Activated naive CD4-positive, alpha-beta T cell treated with anti-CD3 and anti-CD28 coated beads, Interleukin-2, amount 10 ng/mL, durations not matched to agents 7 days and 5 days (primary cell): ENCODE measurements at regions not wholly inside any gene's neighbourhood (a gene's known extent, or its start where the extent isn't known, plus 50 kb on each side); places are given as distances from the start of the nearest gene placed in this dataset.

Experiments used
- CTCF ChIA-PET: fragments of 350-600 bp; sonication (Branson Sonifier 250); formaldehyde crosslinking; loops from one replicate; lab custom pipeline; 2021; ENCODE audit warnings: antibody characterized with exemption; lab: Charles Lee
- DNase-seq: peaks from one replicate; pipeline ENCODE4 v3.0.0-alpha.2; 2020
- H3K27ac Mint-ChIP-seq: one replicate; pipeline ENCODE4 v1.8.0; 2021; ENCODE audit warnings: mild to moderate bottlenecking, moderate library complexity, mixed read lengths
- H3K27me3 Mint-ChIP-seq: one replicate; pipeline ENCODE4 v1.8.0; 2021; ENCODE audit warnings: mild to moderate bottlenecking, mixed read lengths
- H3K36me3 Mint-ChIP-seq: one replicate; pipeline ENCODE4 v1.8.0; 2021; ENCODE audit warnings: mixed read lengths
- H3K4me1 Mint-ChIP-seq: one replicate; pipeline ENCODE4 v1.8.0; 2021; ENCODE audit warnings: mixed read lengths
- H3K4me3 Mint-ChIP-seq: one replicate; pipeline ENCODE4 v1.8.0; 2021; ENCODE audit warnings: mild to moderate bottlenecking, moderate library complexity, mixed read lengths
- H3K9me3 Mint-ChIP-seq: one replicate; pipeline ENCODE4 v1.8.0; 2021; ENCODE audit warnings: mixed read lengths

DNA sequence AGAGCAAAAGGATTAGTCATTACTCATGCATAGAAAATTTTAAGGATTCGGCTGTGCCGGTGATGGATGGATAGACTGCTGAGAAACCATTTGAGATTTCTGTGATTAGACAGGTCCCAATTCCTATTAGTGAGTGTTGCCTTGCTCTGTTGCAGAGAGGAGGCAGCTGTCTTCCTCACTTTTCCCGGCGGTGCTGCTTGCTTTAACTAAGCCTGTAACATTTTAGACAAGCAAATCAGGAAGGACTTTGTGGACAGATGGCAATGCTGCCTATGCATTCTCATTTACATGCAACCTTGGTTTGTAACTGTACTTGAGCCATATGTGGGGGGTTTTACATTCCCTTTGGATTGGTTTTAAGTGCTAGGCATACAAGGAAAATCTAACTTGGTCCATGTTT lies 1176.3 kb downstream of the CDH18 start:
- CTCF ChIA-PET: no interaction called here
- H3K4me1 Mint-ChIP-seq: no peaks in the 10 kb centered on the region

DNA sequence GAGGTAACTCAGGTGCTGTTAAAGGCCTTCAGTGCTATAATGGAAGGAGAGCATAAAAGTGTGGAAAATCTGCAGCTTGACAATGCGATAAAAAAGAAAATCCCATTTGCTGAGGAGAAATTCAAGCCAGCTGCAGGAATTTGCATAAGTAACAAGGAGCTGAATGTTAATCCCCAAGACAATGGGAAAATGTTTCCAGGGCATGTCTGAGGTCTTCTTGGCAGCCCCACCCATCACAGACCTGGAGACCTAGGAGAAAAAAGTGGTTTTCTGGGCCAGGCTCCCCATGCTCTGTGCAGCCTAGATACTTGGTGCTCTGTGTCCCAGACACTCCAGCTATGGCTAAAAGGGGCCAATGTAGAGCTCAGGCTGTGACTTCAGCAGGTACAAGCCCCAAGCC lies 1159.6 kb downstream of the CDH18 start:
- CTCF ChIA-PET: no interaction called here
- Mint-ChIP-seq H3K27ac (no peak overlapping the region), H3K36me3 (no peaks in the 10 kb centered on the region), H3K27me3 (no peaks in the 10 kb centered on the region), H3K4me1 (no peaks in the 10 kb centered on the region), H3K9me3 (no peaks in the 10 kb centered on the region), H3K4me3 (no peak overlapping the region)
- no peak for DNase-seq

More for the DNA sequence above, 1176.3 kb downstream of the CDH18 start:
- H3K4me3 Mint-ChIP-seq: no peak overlapping the region
- H3K27ac Mint-ChIP-seq: no peak overlapping the region
- no peak for DNase-seq
- no peaks in the 10 kb centered on the region for H3K36me3 Mint-ChIP-seq
- no peaks in the 10 kb centered on the region for H3K27me3 Mint-ChIP-seq
- no peaks in the 10 kb centered on the region for H3K9me3 Mint-ChIP-seq

DNA sequence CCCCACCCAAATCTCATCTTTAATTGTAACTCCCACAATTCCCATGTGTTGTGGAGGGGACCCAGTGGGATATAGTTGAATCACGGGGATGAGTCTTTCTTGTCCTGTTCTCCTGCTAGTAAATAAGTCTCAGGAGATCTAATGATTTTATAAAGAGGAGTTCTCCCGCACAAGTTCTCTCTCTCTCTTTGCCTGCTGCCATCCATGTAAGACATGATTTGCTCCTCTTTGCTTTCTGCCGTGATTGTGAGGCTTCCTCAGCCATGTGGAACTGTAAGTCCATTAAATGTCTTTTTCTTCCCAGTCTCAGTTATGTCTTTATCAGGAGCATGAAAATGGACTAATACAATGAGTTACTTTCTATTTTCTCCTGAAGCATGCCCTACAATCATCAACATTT lies 1158.5 kb downstream of the CDH18 start:
- Mint-ChIP-seq H3K27ac (no peak overlapping the region), H3K27me3 (no peaks in the 10 kb centered on the region), H3K4me1 (no peaks in the 10 kb centered on the region), H3K4me3 (no peak overlapping the region), H3K9me3 (no peaks in the 10 kb centered on the region), H3K36me3 (no peaks in the 10 kb centered on the region)
- CTCF ChIA-PET: no interaction called here
- no peak for DNase-seq

DNA sequence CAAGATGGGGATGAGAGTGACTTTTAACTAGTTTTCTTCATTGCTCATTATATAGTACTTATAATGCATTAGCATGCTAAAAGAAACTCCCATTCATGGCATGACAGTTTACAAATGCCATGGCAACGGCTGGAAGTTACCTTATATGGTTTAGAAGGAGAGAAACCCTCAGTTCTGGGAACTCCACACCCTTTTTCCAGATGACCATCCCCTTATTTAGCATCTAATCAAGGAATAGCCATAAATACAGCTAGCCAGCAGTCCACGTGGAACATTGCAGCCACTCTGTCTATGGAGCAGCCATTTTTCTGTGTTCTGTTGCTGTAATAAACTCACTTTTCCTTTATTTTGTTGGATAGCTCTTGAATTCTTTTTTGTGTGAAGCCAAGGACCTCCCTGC lies 1137.8 kb downstream of the CDH18 start:
- CTCF ChIA-PET: no interaction called here
- no peak for DNase-seq
- no peak overlapping the region for H3K4me3 Mint-ChIP-seq
- no peaks in the 10 kb centered on the region for H3K4me1 Mint-ChIP-seq
- H3K27ac Mint-ChIP-seq: no peak overlapping the region
- H3K27me3 Mint-ChIP-seq: no peaks in the 10 kb centered on the region
- no peaks in the 10 kb centered on the region for H3K9me3 Mint-ChIP-seq
- no peaks in the 10 kb centered on the region for H3K36me3 Mint-ChIP-seq

DNA sequence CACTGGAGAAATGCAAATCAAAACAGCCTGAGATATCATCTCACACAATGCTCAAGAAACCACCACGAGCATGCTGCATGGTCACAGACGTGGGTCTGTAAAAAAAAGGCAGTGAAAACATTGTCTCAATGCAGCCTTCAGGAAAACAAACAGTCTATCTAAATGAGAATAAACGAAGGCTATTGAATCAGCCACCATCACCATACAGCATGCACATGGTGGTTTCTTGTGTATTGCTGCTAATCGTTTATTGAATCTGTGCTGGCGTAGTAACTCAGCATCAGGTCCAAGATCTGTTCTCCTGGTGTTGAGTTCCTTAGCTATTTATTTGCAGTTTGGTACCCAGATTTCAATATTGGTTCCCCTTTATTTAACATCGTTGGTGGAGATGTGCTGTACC lies 1115.0 kb downstream of the CDH18 start:
- H3K4me3 Mint-ChIP-seq: no peak overlapping the region
- no peaks in the 10 kb centered on the region for H3K27me3 Mint-ChIP-seq
- CTCF ChIA-PET: no interaction called here
- no peak overlapping the region for H3K27ac Mint-ChIP-seq
- H3K36me3 Mint-ChIP-seq: no peaks in the 10 kb centered on the region
- no peak for DNase-seq
- no peaks in the 10 kb centered on the region for H3K9me3 Mint-ChIP-seq
- no peaks in the 10 kb centered on the region for H3K4me1 Mint-ChIP-seq

DNA sequence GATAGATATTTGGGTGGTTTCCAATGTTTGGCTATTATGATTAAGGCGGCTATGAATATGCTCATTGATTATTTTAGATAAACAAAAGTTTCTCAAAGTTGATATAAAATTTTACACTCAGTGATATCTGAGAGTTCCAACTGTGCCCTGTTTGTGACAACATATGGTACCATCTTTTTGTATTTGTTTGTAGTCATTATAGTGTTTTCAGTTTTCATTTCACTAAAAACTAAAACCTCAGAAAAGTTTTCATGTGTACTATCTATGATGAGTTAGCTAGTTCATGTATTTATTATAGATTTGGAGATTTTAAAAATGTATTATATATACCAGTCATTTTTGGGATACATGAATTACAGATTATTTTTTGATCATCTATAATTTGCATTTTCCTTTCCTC lies 1111.4 kb downstream of the CDH18 start:
- H3K9me3 Mint-ChIP-seq: peaks cover 3% of the 10 kb centered on the region
- H3K36me3 Mint-ChIP-seq: no peaks in the 10 kb centered on the region
- no peak for DNase-seq
- no peaks in the 10 kb centered on the region for H3K4me1 Mint-ChIP-seq
- CTCF ChIA-PET: no interaction called here
- no peak overlapping the region for H3K27ac Mint-ChIP-seq
- H3K4me3 Mint-ChIP-seq: no peak overlapping the region
- no peaks in the 10 kb centered on the region for H3K27me3 Mint-ChIP-seq

DNA sequence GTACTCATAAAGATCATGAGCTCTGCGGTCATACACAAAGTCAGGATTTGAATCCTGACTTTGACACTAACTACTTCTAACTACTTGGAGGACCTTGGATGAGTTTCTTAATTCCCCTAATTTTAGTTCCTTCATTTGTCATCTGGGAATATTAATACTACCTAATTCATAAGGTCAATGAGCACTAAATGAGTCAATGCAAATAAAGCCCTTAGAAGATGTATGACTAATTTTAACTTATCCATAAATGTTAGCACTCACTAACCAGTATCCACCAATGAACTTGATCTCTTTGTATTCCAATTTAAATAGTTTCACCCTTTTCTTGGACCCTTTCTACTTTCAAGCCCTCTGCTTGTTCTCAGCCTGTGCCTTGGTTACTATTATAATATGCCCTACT lies 1106.4 kb downstream of the CDH18 start:
- Mint-ChIP-seq H3K4me3 (no peak overlapping the region), H3K27ac (no peak overlapping the region), H3K36me3 (no peaks in the 10 kb centered on the region), H3K27me3 (no peaks in the 10 kb centered on the region), H3K4me1 (no peaks in the 10 kb centered on the region), H3K9me3 (peaks cover 3% of the 10 kb centered on the region)
- DNase-seq: no peak
- CTCF ChIA-PET: no interaction called here

DNA sequence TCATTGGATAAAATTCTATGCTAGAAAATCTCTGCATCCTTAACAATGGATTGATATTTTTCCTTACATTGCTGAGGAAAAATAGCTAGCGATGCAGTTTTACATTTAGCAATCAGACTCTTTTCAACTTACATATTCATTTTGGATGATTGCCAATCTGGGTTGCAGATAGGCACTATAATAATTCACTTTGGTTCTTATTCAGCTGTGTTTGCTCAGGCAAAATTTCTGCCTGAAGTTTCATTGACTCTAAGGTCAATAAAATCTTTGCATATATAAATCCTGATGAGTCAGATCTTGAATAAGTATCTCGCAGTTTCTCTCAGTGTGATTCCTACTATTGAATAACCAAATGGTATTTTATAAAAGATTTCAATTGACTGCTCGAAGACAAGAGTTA lies 1105.8 kb downstream of the CDH18 start:
- no peak overlapping the region for H3K27ac Mint-ChIP-seq

DNA sequence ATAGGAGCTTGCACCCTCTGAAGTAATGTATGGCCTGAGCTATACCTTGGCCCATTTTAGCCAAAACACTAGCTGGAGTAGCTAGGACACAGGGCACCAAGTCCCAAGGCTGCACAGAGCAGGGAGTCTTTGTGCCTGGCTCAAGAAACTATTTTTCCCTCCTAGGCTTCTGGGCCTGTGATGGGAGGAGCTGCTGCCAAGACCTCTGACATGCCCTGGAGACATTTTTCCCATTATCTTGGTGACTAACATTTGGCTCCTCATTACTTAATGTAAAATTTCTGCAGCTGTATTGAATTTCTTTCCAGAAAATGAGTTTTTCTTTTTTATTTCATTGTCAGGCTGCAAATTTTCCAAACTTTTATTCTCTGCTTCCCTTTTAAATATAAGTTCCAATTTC lies 1099.2 kb downstream of the CDH18 start:
- Mint-ChIP-seq H3K9me3 (peaks cover 8% of the 10 kb centered on the region), H3K27ac (no peak overlapping the region), H3K4me3 (no peak overlapping the region), H3K36me3 (no peaks in the 10 kb centered on the region), H3K4me1 (no peaks in the 10 kb centered on the region), H3K27me3 (no peaks in the 10 kb centered on the region)
- DNase-seq: no peak
- CTCF ChIA-PET: no interaction called here

More for the DNA sequence above, 1105.8 kb downstream of the CDH18 start:
- Mint-ChIP-seq H3K4me1 (no peaks in the 10 kb centered on the region), H3K36me3 (no peaks in the 10 kb centered on the region), H3K9me3 (peaks cover 3% of the 10 kb centered on the region), H3K4me3 (no peak overlapping the region), H3K27me3 (no peaks in the 10 kb centered on the region)
- DNase-seq: no peak
- CTCF ChIA-PET: no interaction called here

DNA sequence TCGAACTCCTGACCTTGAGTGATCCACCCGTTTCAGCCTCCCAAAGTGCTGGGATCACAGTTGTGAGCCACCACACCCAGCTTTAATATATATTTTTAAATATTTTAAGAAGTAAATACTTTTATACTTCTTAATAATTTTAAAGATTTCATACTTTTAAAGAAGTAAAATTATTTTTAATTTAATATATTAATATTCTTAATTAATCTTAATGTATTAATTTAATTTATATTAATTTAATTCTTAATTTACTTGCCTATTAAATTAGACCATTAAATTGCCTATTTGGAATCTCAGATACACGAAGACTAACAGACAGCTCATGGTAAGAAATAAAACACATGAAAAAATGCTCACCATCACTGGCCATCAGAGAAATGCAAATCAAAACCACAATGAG lies 1087.4 kb downstream of the CDH18 start:
- H3K27me3 Mint-ChIP-seq: no peaks in the 10 kb centered on the region
- CTCF ChIA-PET: no interaction called here
- H3K9me3 Mint-ChIP-seq: peaks cover 2% of the 10 kb centered on the region
- no peaks in the 10 kb centered on the region for H3K4me1 Mint-ChIP-seq
- no peak for DNase-seq
- H3K4me3 Mint-ChIP-seq: no peak overlapping the region
- no peak overlapping the region for H3K27ac Mint-ChIP-seq
- H3K36me3 Mint-ChIP-seq: no peaks in the 10 kb centered on the region

DNA sequence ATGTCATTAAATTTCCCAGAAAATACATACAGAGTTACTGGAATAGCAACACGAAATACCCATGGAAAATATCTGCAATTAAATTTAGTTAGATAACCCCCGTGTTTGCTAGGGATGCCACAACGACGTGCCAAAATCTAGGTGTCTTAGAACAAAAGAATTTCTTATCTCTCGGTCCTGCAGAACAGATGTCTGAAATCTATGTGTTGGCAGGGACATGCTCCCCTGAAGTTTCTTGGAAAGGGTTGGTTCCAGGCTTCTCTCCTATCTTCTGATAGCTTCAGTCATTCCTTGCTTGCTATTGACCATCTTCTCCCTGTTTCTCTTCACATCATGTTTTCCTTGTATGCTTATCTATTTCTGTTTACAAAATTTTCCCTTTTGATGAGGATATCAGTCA lies 1067.0 kb downstream of the CDH18 start:
- no peaks in the 10 kb centered on the region for H3K27me3 Mint-ChIP-seq
- DNase-seq: no peak
- no peaks in the 10 kb centered on the region for H3K36me3 Mint-ChIP-seq
- no peaks in the 10 kb centered on the region for H3K4me1 Mint-ChIP-seq
- CTCF ChIA-PET: no interaction called here
- no peak overlapping the region for H3K27ac Mint-ChIP-seq
- H3K4me3 Mint-ChIP-seq: no peak overlapping the region
- H3K9me3 Mint-ChIP-seq: peaks cover 3% of the 10 kb centered on the region

DNA sequence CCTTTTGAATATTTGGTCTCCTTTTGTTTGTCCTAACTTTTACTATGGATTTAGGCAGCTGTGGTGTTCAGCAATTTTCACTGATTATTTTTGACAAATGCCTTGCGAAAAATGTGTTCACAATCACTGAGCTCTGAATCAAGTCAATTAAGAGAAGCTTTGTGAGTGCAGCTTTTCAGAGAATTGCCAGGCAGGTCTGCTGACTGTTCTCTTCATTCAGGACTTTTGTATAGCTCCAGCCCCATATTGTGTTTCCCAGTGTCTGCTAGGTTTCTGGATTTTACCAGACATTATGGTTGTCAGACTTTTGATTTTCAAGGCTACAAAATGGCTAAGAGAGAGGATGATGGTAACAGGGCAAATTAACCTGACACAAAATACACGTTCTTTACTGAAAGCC lies 1055.9 kb downstream of the CDH18 start:
- Mint-ChIP-seq H3K4me1 (no peaks in the 10 kb centered on the region), H3K36me3 (no peaks in the 10 kb centered on the region), H3K4me3 (no peak overlapping the region), H3K9me3 (peaks cover 3% of the 10 kb centered on the region), H3K27me3 (no peaks in the 10 kb centered on the region), H3K27ac (no peak overlapping the region)
- CTCF ChIA-PET: no interaction called here
- no peak for DNase-seq

DNA sequence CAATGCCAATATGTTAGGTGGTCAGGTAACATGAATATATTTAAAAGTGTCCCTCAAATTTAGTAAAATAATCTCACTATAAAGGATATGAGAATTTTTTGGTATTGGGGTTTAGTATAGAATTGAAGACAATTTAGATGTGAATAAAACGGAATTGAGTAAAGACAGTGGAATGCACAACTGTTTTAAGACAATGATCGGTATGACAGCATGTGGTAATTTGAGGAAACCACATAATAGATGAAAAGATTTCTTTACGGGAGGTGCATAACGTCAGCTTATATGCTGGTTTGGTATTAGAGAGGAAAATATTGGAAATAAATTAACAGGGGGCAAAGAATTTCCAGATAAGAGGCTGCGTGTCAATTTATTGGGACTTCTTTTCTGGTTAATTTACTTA lies 1043.2 kb downstream of the CDH18 start:
- DNase-seq: no peak
- H3K9me3 Mint-ChIP-seq: peaks cover 7% of the 10 kb centered on the region
- no peaks in the 10 kb centered on the region for H3K27me3 Mint-ChIP-seq
- no peaks in the 10 kb centered on the region for H3K4me1 Mint-ChIP-seq
- H3K4me3 Mint-ChIP-seq: no peak overlapping the region
- H3K27ac Mint-ChIP-seq: no peak overlapping the region
- H3K36me3 Mint-ChIP-seq: no peaks in the 10 kb centered on the region
- CTCF ChIA-PET: no interaction called here

DNA sequence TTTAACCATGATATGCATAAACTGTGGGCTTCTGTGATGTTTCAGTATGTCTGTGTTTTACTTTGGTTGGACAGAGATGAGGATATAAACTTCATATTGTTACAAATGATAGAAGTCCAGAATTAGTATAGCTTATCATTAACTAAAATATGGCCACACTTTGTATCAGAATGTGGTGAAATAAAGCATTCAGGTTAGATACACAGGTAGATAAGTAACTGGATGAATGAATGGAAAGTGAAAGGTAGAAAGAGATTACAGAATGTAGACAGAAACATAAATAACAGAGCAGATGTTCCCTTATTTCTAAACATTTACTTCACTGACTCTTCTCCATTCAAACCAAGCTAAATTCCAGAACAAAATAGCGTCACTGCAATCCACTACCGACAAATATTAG lies 1033.8 kb downstream of the CDH18 start:
- no peak for DNase-seq
- H3K9me3 Mint-ChIP-seq: peaks cover 2% of the 10 kb centered on the region
- CTCF ChIA-PET: no interaction called here
- no peaks in the 10 kb centered on the region for H3K27me3 Mint-ChIP-seq
- H3K4me1 Mint-ChIP-seq: no peaks in the 10 kb centered on the region
- H3K36me3 Mint-ChIP-seq: no peaks in the 10 kb centered on the region
- H3K27ac Mint-ChIP-seq: no peak overlapping the region
- no peak overlapping the region for H3K4me3 Mint-ChIP-seq

DNA sequence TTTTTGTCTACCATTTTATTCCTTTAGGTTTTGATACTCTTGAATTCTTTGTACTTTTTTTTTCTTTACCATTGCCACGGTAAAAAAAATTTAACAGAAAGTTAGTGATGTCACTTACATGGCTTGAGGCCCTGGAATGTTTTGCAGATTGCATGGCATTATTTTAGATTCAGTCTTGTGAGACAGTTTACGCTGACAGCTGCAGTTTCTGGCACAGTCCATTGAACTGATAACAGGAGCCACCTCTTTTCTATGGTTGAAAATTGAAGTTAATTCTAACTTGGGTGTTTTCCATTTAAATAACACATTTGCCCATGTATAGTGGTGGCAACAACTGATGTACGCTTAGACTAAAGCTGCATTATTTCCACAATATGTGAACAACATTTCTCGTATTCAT lies 1028.5 kb downstream of the CDH18 start:
- H3K27ac Mint-ChIP-seq: no peak overlapping the region
- CTCF ChIA-PET: no interaction called here
- H3K27me3 Mint-ChIP-seq: no peaks in the 10 kb centered on the region
- no peaks in the 10 kb centered on the region for H3K4me1 Mint-ChIP-seq
- DNase-seq: no peak
- H3K9me3 Mint-ChIP-seq: peaks cover 2% of the 10 kb centered on the region
- H3K4me3 Mint-ChIP-seq: no peak overlapping the region
- no peaks in the 10 kb centered on the region for H3K36me3 Mint-ChIP-seq

DNA sequence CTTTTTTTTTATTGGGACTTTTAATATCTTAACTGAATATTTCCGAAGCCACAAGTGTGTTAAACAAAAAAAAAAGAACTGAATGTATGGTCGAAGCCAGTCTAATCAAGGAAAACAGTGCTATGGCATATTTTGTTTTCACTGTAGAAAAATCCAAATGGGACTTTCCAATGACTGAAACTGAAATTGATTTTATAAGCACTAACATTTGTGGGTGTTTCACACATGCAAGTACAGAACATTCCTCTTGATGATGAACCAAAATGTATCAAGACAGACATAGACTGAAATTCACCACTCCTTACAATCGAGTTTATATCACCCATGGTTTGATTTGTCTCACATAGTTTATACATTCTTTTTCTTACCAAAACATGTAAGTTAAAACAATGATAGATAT lies 1026.8 kb downstream of the CDH18 start:
- Mint-ChIP-seq H3K4me3 (no peak overlapping the region), H3K9me3 (peaks cover 6% of the 10 kb centered on the region), H3K4me1 (no peaks in the 10 kb centered on the region), H3K36me3 (no peaks in the 10 kb centered on the region), H3K27ac (no peak overlapping the region), H3K27me3 (no peaks in the 10 kb centered on the region)
- CTCF ChIA-PET: no interaction called here
- DNase-seq: no peak
